ENCODE measurements at regions not wholly inside any gene's neighbourhood (a gene's known extent, or its start where the extent isn't known, plus 50 kb on each side); places are given as distances from the start of the nearest gene placed in this dataset.

DNA sequence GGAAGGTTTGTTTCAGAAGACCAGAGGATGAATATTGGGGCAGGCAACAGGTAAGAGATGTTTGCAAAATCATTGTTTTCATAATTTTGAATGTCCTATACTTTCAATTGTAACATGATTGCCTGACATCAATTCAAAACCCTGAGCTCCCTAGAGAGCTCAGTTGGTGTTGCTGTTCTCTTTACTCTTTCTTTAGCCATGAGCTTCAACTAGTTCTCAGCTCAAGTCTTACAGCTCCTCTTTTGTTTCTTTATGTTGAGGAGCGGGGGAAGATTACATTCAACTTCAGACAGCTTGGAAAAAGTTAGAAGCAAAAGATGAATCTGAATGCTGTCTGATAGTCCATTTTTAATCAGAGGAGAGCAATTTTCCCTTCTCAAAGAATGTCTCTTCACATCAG is 144.8 kb upstream of the TACR1 start:
- TF ChIP-seq, protein P1, sequence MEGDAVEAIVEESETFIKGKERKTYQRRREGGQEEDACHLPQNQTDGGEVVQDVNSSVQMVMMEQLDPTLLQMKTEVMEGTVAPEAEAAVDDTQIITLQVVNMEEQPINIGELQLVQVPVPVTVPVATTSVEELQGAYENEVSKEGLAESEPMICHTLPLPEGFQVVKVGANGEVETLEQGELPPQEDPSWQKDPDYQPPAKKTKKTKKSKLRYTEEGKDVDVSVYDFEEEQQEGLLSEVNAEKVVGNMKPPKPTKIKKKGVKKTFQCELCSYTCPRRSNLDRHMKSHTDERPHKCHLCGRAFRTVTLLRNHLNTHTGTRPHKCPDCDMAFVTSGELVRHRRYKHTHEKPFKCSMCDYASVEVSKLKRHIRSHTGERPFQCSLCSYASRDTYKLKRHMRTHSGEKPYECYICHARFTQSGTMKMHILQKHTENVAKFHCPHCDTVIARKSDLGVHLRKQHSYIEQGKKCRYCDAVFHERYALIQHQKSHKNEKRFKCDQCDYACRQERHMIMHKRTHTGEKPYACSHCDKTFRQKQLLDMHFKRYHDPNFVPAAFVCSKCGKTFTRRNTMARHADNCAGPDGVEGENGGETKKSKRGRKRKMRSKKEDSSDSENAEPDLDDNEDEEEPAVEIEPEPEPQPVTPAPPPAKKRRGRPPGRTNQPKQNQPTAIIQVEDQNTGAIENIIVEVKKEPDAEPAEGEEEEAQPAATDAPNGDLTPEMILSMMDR (IDR thresholded peaks at IDR 0.05), result no peak
- no peak for TF ChIP-seq POLR2A (IDR thresholded peaks at IDR 0.05)
